ENCODE measurements at regions not wholly inside any gene's neighbourhood (a gene's known extent, or its start where the extent isn't known, plus 50 kb on each side); places are given as distances from the start of the nearest gene placed in this dataset.

- Histone ChIP-seq H3K4me3 (ENCODE audit: low read depth, low read length) (no peak overlapping the region), H3K27me3 (replicated peaks) (no peaks in the 10 kb centered on the region), H3K27ac (no peak overlapping the region), H3K36me3 (replicated peaks) (no peaks in the 10 kb centered on the region)
- no peak for DNase-seq
- no peak for TF ChIP-seq CTCF (IDR thresholded peaks at IDR 0.05; ENCODE audit: low read depth, low read length, missing control alignments)
- in situ Hi-C loops (cut with HindIII; ENCODE audit: low pct_ligation_motif_present, low sequenced_read_pairs) = no loop called here
These were observed 96.6 kb upstream of the TNR start for GRCh38 chr1:175839779-175840669.

- TF ChIP-seq CTCF (IDR thresholded peaks at IDR 0.05; ENCODE audit: low read depth, low read length, missing control alignments) = no peak
- no peaks in the 10 kb centered on the region for H3K36me3 ChIP-seq (replicated peaks)
- DNase-seq = no peak
- H3K27me3 ChIP-seq (replicated peaks) = no peaks in the 10 kb centered on the region
- in situ Hi-C loops (cut with HindIII; ENCODE audit: low pct_ligation_motif_present, low sequenced_read_pairs) = no loop called here
- no peak overlapping the region for H3K27ac ChIP-seq
- H3K4me3 ChIP-seq (ENCODE audit: low read depth, low read length) = no peak overlapping the region
These were observed 91.2 kb upstream of the TNR start for GRCh38 chr1:175834597-175834996.

- in situ Hi-C loops (cut with HindIII; ENCODE audit: low pct_ligation_motif_present, low sequenced_read_pairs) = no loop called here
- Histone ChIP-seq H3K36me3 (replicated peaks) (no peaks in the 10 kb centered on the region), H3K27me3 (replicated peaks) (no peaks in the 10 kb centered on the region), H3K27ac (no peak overlapping the region), H3K4me3 (ENCODE audit: low read depth, low read length) (no peak overlapping the region)
- TF ChIP-seq CTCF (IDR thresholded peaks at IDR 0.05; ENCODE audit: low read depth, low read length, missing control alignments) = no peak
- DNase-seq = no peak
These were observed 90.6 kb upstream of the TNR start for GRCh38 chr1:175833951-175834350.

- in situ Hi-C loops (cut with HindIII; ENCODE audit: low pct_ligation_motif_present, low sequenced_read_pairs) = no loop called here
These were observed 90.1 kb upstream of the TNR start for GRCh38 chr1:175833502-175833901.

GRCh38 chr1:175830500-175830899, 87.1 kb upstream of the TNR start:
- Histone ChIP-seq H3K4me3 (ENCODE audit: low read depth, low read length) (no peak overlapping the region), H3K27ac (no peak overlapping the region), H3K36me3 (replicated peaks) (no peaks in the 10 kb centered on the region), H3K27me3 (replicated peaks) (no peaks in the 10 kb centered on the region)
- no peak for DNase-seq
- in situ Hi-C loops (cut with HindIII; ENCODE audit: low pct_ligation_motif_present, low sequenced_read_pairs) = no loop called here
- no peak for TF ChIP-seq CTCF (IDR thresholded peaks at IDR 0.05; ENCODE audit: low read depth, low read length, missing control alignments)

More at GRCh38 chr1:175833502-175833901, 90.1 kb upstream of the TNR start:
- H3K27me3 ChIP-seq (replicated peaks) = no peaks in the 10 kb centered on the region
- no peak overlapping the region for H3K27ac ChIP-seq
- no peak overlapping the region for H3K4me3 ChIP-seq (ENCODE audit: low read depth, low read length)
- no peak for DNase-seq
- no peak for TF ChIP-seq CTCF (IDR thresholded peaks at IDR 0.05; ENCODE audit: low read depth, low read length, missing control alignments)
- H3K36me3 ChIP-seq (replicated peaks) = no peaks in the 10 kb centered on the region
